HepG2 (cell line): ENCODE measurements at regions not wholly inside any gene's neighbourhood (a gene's known extent, or its start where the extent isn't known, plus 50 kb on each side); places are given as distances from the start of the nearest gene placed in this dataset.

ENCODE experiments used
- GTF3A ChIP-seq: sonication (generic); formaldehyde crosslinking; conservative IDR thresholded peaks from 2 replicates; pipeline ENCODE4 v1.4.0; 2020; ENCODE audit warnings: mild to moderate bottlenecking, missing genetic modification reagents
- HNRNPL ChIP-seq: fragments of 200-400 bp; formaldehyde crosslinking; IDR thresholded peaks from 2 replicates; pipeline ENCODE4 v1.6.1; 2017; ENCODE audit warnings: mild to moderate bottlenecking, low read depth, low read length
- PRDM15 ChIP-seq: sonication (generic); formaldehyde crosslinking; IDR thresholded peaks from 2 replicates; pipeline ENCODE4 v1.4.0; 2020; ENCODE audit warnings: missing genetic modification reagents
- PRPF4 ChIP-seq: fragments of 200-400 bp; formaldehyde crosslinking; IDR thresholded peaks from 2 replicates; pipeline ENCODE4 v1.6.1; 2016; ENCODE audit warnings: low read length, low read depth; ENCODE audit not compliant: poor library complexity, severe bottlenecking
- RARA ChIP-seq: IDR thresholded peaks from 2 replicates; pipeline ENCODE4 v1.6.1; 2016; ENCODE audit warnings: missing genetic modification reagents, missing compliant biosample characterization
- SALL1 ChIP-seq: sonication (generic); formaldehyde crosslinking; IDR thresholded peaks from 2 replicates; pipeline ENCODE4 v1.8.0; 2022; ENCODE audit warnings: mild to moderate bottlenecking, missing genetic modification reagents
- SCMH1 ChIP-seq: sonication (generic); formaldehyde crosslinking; IDR thresholded peaks from 2 replicates; pipeline ENCODE4 v1.9.0; 2021; ENCODE audit warnings: missing genetic modification reagents, mild to moderate bottlenecking, borderline replicate concordance
- SKI ChIP-seq: fragments of 450-650 bp; IDR thresholded peaks from one replicate; pipeline ENCODE4 v1.6.1; 2018; ENCODE audit warnings: mild to moderate bottlenecking; ENCODE audit not compliant: partially characterized antibody
- SP1 ChIP-seq, 2 experiments: fragments of 450-650 bp in 1 of 2; sonication (generic) in 1 of 2; formaldehyde crosslinking in 1 of 2; IDR thresholded peaks; 2 replicates each; pipeline versions ENCODE4 v1.4.0 to v1.6.1; 2016 to 2020; ENCODE audit warnings: missing genetic modification reagents in 1 of 2
- ZNF296 ChIP-seq: sonication (generic); formaldehyde crosslinking; conservative IDR thresholded peaks from 2 replicates; pipeline ENCODE4 v1.5.0; 2020; ENCODE audit warnings: mild to moderate bottlenecking, missing genetic modification reagents
- ZNF749 ChIP-seq: sonication (generic); formaldehyde crosslinking; IDR thresholded peaks from 2 replicates; pipeline ENCODE4 v1.8.0; 2022; ENCODE audit warnings: mild to moderate bottlenecking, missing genetic modification reagents, moderate library complexity, borderline replicate concordance
- TF ChIP-seq, protein P1 (sequence below): sonication (generic); formaldehyde crosslinking; IDR thresholded peaks from 2 replicates; pipeline ENCODE4 v1.4.0; 2020; ENCODE audit warnings: mild to moderate bottlenecking, missing genetic modification reagents
- TF ChIP-seq, protein P2 (sequence below): sonication (generic); formaldehyde crosslinking; IDR thresholded peaks from 2 replicates; pipeline ENCODE4 v1.4.0; 2020; ENCODE audit warnings: mild to moderate bottlenecking, missing genetic modification reagents
- TF ChIP-seq, protein P3 (sequence below): sonication (generic); formaldehyde crosslinking; IDR thresholded peaks from 2 replicates; pipeline ENCODE4 v1.5.0; 2020; ENCODE audit warnings: missing genetic modification reagents

DNA sequence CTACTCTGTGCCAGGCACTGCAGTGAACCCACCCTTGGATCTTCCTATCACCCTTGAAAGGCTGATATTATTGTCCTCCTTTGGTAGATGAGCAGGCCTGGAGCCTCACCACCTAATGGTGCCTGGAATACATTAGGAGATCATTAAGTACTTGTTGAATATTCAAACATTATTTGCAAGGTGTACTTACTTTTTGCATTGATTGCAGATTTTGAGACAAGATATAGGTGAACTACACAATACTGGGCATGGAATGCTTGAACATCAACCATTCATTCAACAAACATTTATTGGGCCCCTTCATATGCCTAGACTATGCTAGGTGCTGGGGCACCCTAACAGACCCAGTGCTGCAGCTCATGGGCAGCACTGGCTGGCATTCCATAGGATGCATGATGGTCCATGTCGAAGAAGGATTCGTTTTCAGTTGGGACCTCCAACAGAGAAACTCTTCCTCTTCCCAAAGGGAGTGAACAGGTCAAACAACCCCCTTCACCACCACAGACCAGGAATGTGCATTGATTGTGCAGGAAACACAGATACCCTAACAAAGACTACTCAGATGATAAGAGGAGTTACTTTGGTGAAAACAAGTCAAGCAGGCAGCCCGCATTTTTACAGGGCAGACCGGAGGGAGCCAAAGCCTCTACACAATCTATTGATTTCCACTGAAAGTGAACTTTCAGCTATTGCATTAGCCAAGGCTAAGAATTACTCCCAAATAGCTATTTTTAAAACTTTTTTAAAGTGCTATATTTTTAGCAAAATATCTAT is 149.6 kb upstream of the SH3BP4 start (continued):
- TF ChIP-seq HNRNPL: no peak
- no peak for TF ChIP-seq PRDM15
- no peak for TF ChIP-seq PRPF4
- TF ChIP-seq, protein P1, sequence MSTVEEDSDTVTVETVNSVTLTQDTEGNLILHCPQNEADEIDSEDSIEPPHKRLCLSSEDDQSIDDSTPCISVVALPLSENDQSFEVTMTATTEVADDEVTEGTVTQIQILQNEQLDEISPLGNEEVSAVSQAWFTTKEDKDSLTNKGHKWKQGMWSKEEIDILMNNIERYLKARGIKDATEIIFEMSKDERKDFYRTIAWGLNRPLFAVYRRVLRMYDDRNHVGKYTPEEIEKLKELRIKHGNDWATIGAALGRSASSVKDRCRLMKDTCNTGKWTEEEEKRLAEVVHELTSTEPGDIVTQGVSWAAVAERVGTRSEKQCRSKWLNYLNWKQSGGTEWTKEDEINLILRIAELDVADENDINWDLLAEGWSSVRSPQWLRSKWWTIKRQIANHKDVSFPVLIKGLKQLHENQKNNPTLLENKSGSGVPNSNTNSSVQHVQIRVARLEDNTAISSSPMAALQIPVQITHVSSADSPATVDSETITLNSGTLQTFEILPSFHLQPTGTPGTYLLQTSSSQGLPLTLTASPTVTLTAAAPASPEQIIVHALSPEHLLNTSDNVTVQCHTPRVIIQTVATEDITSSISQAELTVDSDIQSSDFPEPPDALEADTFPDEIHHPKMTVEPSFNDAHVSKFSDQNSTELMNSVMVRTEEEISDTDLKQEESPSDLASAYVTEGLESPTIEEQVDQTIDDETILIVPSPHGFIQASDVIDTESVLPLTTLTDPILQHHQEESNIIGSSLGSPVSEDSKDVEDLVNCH (CRISPR knock-in tag): no peak
- no peak for TF ChIP-seq SCMH1 (CRISPR knock-in tag)
- TF ChIP-seq GTF3A (CRISPR knock-in tag): no peak
- peak; percentile 25 for TF ChIP-seq SALL1 (CRISPR knock-in tag)
- TF ChIP-seq, protein P2, sequence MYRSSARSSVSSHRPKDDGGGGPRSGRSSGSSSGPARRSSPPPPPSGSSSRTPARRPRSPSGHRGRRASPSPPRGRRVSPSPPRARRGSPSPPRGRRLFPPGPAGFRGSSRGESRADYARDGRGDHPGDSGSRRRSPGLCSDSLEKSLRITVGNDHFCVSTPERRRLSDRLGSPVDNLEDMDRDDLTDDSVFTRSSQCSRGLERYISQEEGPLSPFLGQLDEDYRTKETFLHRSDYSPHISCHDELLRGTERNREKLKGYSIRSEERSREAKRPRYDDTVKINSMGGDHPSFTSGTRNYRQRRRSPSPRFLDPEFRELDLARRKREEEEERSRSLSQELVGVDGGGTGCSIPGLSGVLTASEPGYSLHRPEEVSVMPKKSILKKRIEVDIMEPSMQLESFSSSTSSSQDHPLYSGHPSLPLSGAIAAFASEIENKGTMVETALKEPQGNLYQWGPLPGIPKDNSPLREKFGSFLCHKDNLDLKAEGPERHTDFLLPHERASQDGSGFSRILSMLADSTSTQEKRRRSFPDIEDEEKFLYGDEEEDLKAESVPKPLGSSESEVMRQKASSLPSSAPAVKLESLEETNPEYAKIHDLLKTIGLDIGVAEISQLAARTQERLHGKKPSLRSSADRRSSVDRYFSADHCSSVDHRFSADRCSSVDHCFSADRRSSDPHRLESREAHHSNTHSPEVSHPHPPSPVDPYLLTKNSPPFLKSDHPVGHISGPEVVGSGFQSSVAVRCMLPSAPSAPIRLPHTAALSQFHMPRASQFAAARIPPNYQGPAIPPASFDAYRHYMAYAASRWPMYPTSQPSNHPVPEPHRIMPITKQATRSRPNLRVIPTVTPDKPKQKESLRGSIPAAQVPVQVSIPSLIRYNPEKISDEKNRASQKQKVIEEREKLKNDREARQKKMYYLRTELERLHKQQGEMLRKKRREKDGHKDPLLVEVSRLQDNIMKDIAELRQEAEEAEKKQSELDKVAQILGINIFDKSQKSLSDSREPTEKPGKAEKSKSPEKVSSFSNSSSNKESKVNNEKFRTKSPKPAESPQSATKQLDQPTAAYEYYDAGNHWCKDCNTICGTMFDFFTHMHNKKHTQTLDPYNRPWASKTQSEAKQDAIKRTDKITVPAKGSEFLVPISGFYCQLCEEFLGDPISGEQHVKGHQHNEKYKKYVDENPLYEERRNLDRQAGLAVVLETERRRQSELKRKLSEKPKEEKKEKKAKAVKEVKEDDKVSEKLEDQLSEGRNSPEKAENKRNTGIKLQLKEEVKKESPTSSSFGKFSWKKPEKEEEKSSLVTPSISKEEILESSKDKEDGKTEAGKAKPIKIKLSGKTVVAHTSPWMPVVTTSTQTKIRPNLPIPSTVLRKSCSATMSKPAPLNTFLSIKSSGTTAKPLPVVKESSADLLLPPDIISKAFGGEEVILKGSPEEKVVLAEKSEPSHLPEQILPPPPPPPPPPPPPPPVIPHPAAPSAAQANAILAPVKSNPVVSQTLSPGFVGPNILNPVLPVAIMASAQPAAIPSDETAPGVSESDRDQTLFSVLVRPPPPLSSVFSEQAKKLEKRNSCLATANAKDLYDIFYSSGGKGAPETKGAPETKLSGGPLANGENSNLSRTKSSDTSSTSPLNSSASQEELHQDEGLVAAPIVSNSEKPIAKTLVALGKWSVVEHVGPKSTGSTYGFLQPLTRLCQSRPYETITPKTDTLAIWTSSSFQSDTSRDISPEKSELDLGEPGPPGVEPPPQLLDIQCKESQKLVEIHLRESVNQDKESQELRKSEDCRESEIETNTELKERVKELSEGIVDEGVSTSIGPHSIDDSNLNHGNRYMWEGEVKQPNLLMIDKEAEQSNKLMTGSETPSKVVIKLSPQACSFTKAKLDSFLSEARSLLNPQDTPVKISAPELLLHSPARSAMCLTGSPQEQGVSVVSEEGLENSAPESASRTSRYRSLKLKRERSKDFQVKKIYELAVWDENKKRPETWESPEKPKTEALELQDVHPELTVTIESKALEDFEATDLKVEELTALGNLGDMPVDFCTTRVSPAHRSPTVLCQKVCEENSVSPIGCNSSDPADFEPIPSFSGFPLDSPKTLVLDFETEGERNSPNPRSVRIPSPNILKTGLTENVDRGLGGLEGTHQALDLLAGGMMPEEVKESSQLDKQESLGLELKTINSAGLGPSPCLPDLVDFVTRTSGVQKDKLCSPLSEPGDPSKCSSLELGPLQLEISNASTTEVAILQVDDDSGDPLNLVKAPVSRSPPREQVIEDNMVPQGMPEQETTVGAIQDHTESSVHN (CRISPR knock-in tag): no peak
- TF ChIP-seq, protein P3, sequence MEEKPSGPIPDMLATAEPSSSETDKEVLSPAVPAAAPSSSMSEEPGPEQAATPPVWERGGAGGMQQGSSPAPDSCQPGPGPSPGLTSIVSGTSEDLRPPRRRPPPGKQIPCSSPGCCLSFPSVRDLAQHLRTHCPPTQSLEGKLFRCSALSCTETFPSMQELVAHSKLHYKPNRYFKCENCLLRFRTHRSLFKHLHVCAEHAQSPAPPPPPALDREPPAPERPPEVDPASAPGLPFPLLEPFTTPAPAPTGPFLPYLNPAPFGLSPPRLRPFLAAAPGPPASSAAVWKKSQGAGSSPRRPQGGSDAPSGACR (CRISPR knock-in tag): no peak
- TF ChIP-seq SKI: no peak
- no peak for TF ChIP-seq SP1 (IDR thresholded peaks at IDR 0.05)
- no peak for TF ChIP-seq SP1 (CRISPR knock-in tag; IDR thresholded peaks at IDR 0.05)
- TF ChIP-seq ZNF296 (CRISPR knock-in tag): no peak
- no peak for TF ChIP-seq ZNF749 (CRISPR knock-in tag)
- peak; percentile 27; the same call in 1 of the 2 replicates for TF ChIP-seq RARA
